Pancreas (tissue), 10 donors: ENCODE measurements at regions not wholly inside any gene's neighbourhood (a gene's known extent, or its start where the extent isn't known, plus 50 kb on each side); places are given as distances from the start of the nearest gene placed in this dataset.

ENCODE experiments used
- ATAC-seq, 4 donors: fragments of 200-7000 bp; cut with Tn5 transposase; one replicate each; pipeline versions ENCODE4 v1.8.0 to v1.9.1; 2020; ENCODE audit warnings: mild to moderate bottlenecking in 4 of 4, moderate library complexity in 4 of 4
- DNase-seq, 6 donors: peaks; one replicate each; pipeline ENCODE4 v3.0.0-alpha.2; 2020
- FAIRE-seq: peaks from 2 replicates; lab custom pipeline; 2012; peaks lifted over from hg19 to GRCh38; lab: Jason Lieb, UNC
- H3K27ac ChIP-seq, 4 donors: fragments of 200-600 bp; sonication (generic); 1 replicate in 3 of 4; 2 replicates in 1 of 4; pipeline versions ENCODE4 v1.5.0 to v1.8.0; 2020
- H3K27me3 ChIP-seq, 4 donors: fragments of 200-600 bp; one replicate each; pipeline ENCODE4 v1.8.0; 2021
- H3K36me3 ChIP-seq, 3 donors: fragments of 200-600 bp; sonication (generic) in 1 of 3; one replicate each; pipeline versions ENCODE4 v1.5.0 to v1.8.0; 2020 to 2021
- H3K4me1 ChIP-seq, 3 donors: fragments of 200-600 bp; one replicate each; pipeline ENCODE4 v1.8.0; 2021
- H3K4me3 ChIP-seq, 4 donors: fragments of 200-600 bp; sonication (generic) in 2 of 4; one replicate each; pipeline versions ENCODE4 v1.5.0 to v1.8.0; 2020 to 2021
- H3K9me3 ChIP-seq, 4 donors: fragments of 200-600 bp; one replicate each; pipeline ENCODE4 v1.8.0; 2021
- CTCF ChIP-seq, 4 donors: fragments of 200-600 bp; sonication (generic) in 3 of 4; IDR thresholded peaks; one replicate each; pipeline versions ENCODE4 v1.5.0 to v1.8.0; 2021; ENCODE audit warnings: antibody characterized with exemption in 4 of 4
- WGBS, 2 donors: extraction: QIAGEN DNeasy Blood & Tissue Kit; methylation state at CpG; one replicate each; pipeline ENCODE4 v1.1.7; 2013; 5-methylcytosine and 5-hydroxymethylcytosine counted together
- intact Hi-C, 3 donors: fragments of 100-400 bp; cut with DNase I; formaldehyde crosslinking; loops; one replicate each; pipeline versions ENCODE4 v1.11.1 to v1.14.2; 2022
- donor health status: healthy with polysubstance abuse.
- donor health status: DM: no; HTN: no; CAD: no; lungs with moderate emphysema.
- donor health status: DM: no; HTN: no; CAD: no.
- donor health status: control.
- donor health status: control.
- donor health status: Bipolar disorder and iron deficiency.
- donor health status: DM: yes; HTN: yes; CAD: no.
- donor health status: DM: no; HTN: no; CAD: no.
- donor health status: DM: no; HTN: no; CAD: no.
- donor health status: DM: yes; HTN: yes; CAD: no.

GRCh38 chr2:217634871-217635270 is 367.9 kb downstream of the TNS1 start:
- WGBS, 2 donors = 34 to 57% methylated on average over 1 of the region's 1 CpG
- no peak overlapping the region for H3K27ac ChIP-seq

GRCh38 chr2:217632043-217632442 is 370.8 kb downstream of the TNS1 start:
- no peak overlapping the region for H3K27ac ChIP-seq
- intact Hi-C loops = no loop called here
- no peaks in the 10 kb centered on the region for H3K36me3 ChIP-seq
- H3K4me1 ChIP-seq = no peaks in the 10 kb centered on the region
- ATAC-seq (no peak), FAIRE-seq (no peak), DNase-seq (no peak)
- no peak for TF ChIP-seq CTCF (IDR thresholded peaks at IDR 0.05)
- no peak overlapping the region for H3K4me3 ChIP-seq
- WGBS, 2 donors = 92 to 94% methylated on average over 1 of the region's 1 CpG
- H3K27me3 ChIP-seq = no peaks in the 10 kb centered on the region
- no peaks in the 10 kb centered on the region for H3K9me3 ChIP-seq

More at GRCh38 chr2:217634871-217635270, 367.9 kb downstream of the TNS1 start:
- Histone ChIP-seq H3K4me1 (no peaks in the 10 kb centered on the region), H3K9me3 (no peaks in the 10 kb centered on the region), H3K27me3 (no peaks in the 10 kb centered on the region), H3K4me3 (no peak overlapping the region), H3K36me3 (no peaks in the 10 kb centered on the region)
- intact Hi-C loops = no loop called here
- ATAC-seq (no peak), DNase-seq (no peak), FAIRE-seq (no peak)
- no peak for TF ChIP-seq CTCF (IDR thresholded peaks at IDR 0.05)

DNA sequence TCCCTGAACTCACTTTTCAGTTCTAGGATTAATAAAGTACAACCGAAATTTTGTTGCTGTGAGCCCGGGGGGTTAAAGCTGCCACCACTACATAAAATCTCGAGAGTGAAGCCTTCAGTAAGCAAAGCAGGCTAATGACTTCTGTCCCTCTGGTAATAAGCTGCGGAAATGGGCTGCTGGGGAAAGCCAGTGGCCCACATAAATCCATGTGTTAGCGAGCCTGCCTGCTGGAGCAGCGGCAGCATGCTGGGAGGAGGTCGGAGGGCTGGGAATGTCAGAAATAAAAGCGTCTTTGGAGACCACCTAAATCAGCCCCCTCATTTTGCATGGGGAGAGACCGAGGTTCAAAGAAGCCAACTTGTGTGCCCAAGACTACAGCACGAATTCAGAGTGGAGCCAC is 371.7 kb downstream of the TNS1 start:
- DNase-seq = no peak
- no peak for TF ChIP-seq CTCF (IDR thresholded peaks at IDR 0.05)
- no peak for FAIRE-seq
- Histone ChIP-seq H3K9me3 (no peaks in the 10 kb centered on the region), H3K36me3 (no peaks in the 10 kb centered on the region), H3K4me1 (no peaks in the 10 kb centered on the region), H3K4me3 (no peak overlapping the region), H3K27ac (no peak overlapping the region), H3K27me3 (no peaks in the 10 kb centered on the region)
- intact Hi-C loops = no loop called here
- 72 to 73% methylated on average over 10 of the region's 10 CpGs for WGBS, 2 donors
- no peak for ATAC-seq

DNA sequence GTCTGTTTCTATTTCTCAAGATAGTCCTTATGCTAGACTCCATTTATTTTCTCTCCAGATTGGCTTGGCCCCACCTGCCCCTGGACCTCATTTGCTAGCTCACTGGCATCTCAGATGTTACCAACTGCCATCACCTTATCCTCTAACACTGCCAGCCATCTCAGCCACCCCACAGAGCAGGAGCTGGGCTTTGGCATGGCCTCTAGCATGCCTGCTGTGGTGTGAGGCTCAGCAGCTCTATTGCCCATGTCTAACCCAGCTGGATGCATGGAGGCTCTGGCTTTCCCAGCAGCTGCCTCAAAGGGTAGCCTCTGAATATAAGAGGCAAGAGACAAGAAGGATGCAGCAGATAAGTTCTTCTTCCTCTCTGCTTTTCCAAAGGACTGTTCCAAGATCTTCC is 373.4 kb downstream of the TNS1 start:
- intact Hi-C loops = no loop called here
- no peak for ATAC-seq

GRCh38 chr2:217628061-217628460 is 374.7 kb downstream of the TNS1 start:
- H3K27ac ChIP-seq = no peak overlapping the region
- DNase-seq = no peak
- H3K36me3 ChIP-seq = no peaks in the 10 kb centered on the region
- H3K27me3 ChIP-seq = no peaks in the 10 kb centered on the region
- no peak for TF ChIP-seq CTCF (IDR thresholded peaks at IDR 0.05)
- ATAC-seq = no peak
- H3K9me3 ChIP-seq = no peaks in the 10 kb centered on the region
- no peak for FAIRE-seq
- intact Hi-C loops = no loop called here
- H3K4me3 ChIP-seq = no peak overlapping the region
- no peaks in the 10 kb centered on the region for H3K4me1 ChIP-seq
- WGBS, 2 donors = 65 to 72% methylated on average over 2 of the region's 2 CpGs

More for the DNA sequence above, 373.4 kb downstream of the TNS1 start:
- H3K36me3 ChIP-seq = no peaks in the 10 kb centered on the region
- TF ChIP-seq CTCF (IDR thresholded peaks at IDR 0.05) = no peak
- DNase-seq (no peak), FAIRE-seq (no peak)
- H3K4me3 ChIP-seq = no peak overlapping the region
- no peaks in the 10 kb centered on the region for H3K27me3 ChIP-seq
- H3K4me1 ChIP-seq = no peaks in the 10 kb centered on the region
- no peaks in the 10 kb centered on the region for H3K9me3 ChIP-seq
- no peak overlapping the region for H3K27ac ChIP-seq
